HG02678 (cell line): ENCODE measurements at regions not wholly inside any gene's neighbourhood (a gene's known extent, or its start where the extent isn't known, plus 50 kb on each side); places are given as distances from the start of the nearest gene placed in this dataset.
A peak's percentile ranks its signal among the peaks of the same experiment; 100 is the strongest.
"Not testable (repeated sequence)": the region's sequence is repeated elsewhere in the genome, so short reads cannot be mapped to it uniquely, and the experiment has no call there.

Experiments
- ATAC-seq: cut with Tn5 transposase; IDR thresholded peaks from one replicate; pipeline ENCODE4 v1.9.1; 2021; ENCODE audit warnings: mild to moderate bottlenecking, moderate library complexity; ENCODE audit not compliant: unreplicated experiment

DNA sequence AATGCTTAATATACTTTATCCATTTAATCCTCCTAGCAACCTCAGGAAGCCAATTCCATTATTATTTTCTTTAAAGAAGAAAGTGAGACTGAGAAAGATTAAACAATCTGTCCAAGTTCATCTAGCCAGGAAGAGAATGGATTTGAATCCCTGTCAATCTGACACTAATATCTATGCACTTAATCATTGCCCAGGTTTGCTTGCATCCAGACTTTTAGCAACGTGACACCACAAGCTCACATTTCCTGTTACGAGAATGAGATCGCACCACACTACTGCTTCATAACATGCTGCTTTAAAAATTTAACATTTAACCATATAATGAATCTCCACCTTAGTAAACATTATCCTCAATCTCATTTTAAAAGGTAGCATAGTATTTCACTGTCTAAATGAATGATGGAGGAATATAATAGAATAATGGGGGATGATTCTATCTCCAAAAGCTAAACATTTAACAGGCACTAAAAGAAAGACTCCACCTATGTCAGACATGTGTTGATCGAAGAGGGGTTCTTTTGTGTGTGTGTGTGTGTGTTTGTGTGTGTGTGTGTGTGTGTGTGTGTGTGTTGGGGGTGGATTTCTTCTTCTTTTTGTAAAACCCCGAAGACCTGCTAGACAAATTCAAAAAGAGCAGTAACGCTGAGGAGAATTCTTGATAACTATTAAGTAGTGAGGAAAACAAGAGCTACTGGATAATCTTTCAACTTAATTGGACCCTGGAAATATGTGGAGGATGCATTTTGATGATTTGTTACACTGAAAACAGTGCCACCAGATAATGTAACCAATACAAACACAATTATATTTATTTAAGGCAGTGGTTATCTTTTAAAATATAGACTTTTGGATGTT, 138.7 kb upstream of the NR3C1 start:
- ATAC-seq: no peak

DNA sequence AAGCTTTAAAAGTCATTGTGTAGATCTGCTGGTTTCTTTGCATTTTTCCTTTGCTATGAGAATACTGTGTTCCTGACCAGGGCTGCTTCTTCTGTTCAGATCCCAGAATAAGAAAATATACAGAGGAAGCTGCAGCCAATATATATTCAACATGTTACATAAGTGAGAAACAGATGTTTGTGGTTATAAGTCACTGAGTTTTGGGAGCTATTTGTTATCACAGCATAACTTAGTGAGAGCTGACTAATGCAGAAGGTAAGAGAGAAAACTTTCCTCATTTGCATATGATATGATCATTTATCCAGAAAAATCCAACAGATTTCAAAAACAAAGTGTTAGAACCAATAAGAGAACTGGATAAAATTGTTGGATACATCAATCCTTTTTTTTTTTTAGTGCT, 136.3 kb upstream of the NR3C1 start:
- no peak for ATAC-seq

DNA sequence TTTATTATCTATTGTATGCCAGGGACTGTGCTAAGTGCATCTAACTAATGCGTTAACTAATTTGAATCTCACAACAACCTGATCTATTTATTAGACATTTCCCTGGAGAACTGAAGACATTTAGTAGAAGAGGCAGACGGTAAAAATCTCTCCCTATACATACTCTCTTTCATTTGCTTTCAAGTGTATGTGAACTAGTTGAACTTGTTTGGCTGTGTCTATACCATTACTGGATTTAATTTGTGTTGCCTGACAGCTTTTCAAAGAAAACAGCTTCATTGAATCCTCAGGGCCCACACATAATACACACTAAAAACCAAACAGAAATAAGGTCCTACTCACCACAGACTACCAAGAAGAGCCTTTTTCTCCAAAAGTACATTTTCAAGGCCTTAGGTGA, 133.6 kb upstream of the NR3C1 start:
- no peak for ATAC-seq

DNA sequence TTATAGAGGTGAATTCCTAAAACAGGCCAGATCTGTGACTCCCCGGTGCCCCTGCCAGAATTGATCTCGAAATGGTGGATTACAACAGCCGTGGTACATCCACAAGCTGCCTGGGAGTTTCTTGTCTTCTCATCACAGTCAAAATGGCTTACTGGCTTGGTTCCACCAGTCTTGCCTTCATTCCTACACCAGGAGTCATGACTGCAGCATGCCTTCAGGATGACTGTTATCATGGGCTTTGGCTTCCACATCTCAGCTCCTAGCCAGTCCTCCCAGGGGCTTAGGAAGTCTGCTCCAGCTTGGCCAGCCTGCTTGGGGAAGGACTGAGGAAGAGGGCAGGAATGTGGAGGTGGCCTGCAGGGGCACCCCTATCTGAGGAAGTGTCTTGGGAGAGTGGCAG, 132.9 kb upstream of the NR3C1 start:
- no peak for ATAC-seq

DNA sequence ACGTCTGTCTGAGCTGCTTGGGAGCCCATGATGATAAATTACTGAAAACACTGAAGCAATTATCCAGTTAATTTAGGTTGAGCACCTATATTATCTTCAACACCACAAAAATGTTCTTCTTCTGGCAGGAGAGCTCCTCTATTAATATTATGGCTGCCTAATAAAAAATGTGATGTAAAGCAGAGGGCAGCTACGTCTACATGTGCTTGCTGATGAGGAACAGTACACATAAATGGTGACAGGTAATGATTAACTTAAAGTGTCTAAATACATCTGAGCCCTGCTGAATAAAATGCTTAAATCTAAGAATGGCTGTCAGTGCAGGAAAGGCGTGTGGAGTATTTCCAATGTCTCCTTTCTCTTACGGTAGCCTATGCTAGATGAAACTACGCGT, 131.3 kb upstream of the NR3C1 start:
- no peak for ATAC-seq

DNA sequence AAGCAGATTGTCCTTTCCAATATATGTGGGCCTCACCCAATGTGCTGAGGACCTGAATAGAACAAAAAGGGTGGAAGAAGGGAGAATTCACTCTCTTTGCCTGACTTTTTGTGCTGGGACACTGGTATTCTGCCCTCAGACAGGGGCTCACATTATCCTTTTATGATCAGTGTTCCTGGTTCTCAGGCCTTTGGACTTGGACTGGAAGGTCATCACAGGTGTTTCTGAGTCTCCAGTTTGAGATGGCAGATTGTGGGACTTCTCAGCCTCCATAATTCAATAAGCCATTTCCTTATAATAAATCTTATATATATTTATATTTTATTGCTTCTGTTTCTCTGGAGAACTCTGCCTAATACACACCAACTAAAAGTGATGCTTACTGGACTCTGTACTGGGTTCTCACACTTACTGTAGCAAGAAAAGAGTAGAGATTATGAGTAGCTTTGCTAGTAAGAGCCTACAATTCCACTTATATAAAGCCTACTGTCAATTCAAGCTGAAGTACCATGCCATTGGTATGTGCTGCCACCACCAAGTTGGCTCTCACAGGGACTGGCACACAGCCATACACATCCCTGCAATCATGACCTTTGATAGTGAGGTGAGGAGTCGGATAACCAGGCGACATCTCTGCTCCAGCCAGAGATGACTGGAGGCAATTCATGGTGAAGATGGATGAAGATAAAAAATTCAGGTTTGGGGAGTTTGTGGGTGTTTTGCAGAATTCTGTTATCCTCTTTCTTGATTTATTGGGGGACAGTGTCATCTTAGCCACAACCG, 130.7 kb upstream of the NR3C1 start:
- ATAC-seq: no peak

DNA sequence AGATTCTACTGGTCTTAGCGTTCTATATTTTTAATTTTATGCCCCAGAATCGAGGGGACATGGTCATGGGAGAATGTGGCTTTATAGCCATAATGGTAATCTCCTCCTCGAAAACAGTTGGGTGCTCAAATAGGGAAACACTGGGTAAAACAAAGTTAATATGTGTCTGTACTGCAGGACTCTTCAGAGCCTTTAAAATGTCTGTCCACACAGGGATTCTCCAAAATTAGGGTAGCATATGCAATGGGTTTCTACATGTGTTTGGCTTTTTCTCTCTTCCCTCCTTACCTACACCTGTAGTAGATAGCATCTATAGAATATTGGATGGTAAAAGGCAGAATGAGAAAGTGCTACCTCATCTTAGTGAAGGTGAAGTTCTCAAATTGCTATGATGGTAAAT, 130.0 kb upstream of the NR3C1 start:
- no peak for ATAC-seq

DNA sequence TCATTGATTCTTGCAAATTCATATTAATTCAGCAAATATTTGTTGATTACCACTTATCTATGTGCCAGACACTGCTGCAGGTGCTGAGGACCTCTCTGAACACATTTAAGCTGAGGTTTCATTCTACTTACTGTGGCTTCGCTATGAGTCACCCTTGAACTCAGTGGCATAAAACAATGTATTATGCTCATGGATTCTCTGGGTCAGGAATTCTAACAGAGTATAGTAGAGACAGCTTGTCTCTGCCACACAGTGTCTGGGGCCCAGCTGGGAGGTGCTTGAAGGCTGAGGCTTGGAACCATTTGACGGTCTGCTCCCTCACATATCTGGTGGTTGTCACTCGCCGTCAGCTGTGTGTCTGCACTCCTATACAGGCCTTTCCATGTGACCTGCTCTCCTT, 124.3 kb upstream of the NR3C1 start:
- no peak for ATAC-seq

DNA sequence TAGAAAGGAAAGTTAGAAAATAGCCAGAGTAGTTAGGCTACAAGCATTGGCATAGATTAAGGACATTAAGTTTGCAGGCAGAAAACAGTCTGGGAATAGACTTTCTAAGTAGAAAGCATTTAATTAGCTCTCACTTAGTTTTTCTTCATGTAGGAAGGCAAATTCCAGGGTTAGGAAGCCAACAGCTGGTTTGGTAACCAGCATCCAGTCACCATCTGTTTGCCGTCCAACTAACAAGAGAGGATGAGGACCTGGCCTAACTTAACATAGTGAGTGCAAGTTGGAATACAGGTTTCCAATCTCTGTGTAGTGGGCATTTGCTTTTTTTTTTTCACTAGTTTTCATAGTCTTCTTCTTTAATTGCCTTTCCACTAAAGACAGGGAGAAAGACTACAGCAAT, 121.7 kb upstream of the NR3C1 start:
- ATAC-seq: no peak

DNA sequence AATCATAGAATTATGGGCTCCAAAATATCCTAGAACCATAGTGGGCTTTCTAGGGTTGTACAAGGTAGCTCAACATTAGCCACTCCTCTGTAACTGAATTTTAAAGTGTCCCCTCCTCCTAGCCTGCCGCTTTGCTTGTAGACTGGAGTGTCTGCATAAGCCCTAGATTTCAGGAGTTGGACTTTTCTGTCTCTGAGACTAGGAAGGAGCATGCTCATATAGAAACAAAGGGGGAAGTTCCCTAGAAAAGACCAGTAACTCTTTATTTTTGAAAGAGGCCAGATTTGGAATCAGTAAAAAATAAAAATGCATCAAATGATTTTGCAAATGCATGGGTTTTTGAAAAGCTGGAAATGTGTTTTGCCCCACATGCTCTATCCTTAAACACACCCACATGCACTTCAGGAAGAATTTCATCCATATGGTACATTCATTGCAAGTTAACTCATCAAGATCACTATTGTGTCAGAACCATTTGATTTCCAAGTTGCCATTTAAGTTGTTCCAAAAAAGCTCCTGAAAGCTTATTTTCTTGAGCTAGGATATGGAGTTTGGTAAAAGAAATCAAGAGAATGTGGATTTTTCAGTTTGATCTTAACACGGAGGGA, 121.0 kb upstream of the NR3C1 start:
- ATAC-seq: no peak

DNA sequence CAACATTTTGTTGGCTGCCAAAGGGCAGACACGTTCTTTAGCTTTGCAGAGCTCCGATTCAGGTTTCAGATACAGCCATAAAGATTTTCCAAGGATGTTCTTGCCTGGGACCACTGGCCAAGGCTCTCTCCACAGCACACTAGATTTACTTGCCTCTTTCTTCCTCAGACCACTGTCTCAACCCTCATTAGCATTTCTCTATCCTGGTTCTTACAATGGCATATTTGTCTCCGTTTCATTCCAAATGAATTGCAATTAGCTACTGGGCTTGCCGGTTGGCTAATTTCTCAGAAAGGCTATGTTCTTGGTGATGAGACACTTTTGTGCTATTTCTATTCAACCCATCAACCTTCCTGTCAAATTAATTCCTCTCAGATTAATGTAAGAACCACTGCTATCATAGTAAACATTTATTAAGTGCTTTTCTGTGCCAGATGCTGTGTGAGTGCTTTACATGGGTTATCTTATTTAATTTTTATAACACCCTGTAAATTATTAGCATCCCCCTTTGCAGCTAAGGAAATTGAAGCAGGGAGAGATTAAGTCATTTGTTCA, 118.4 kb upstream of the NR3C1 start:
- no peak for ATAC-seq

DNA sequence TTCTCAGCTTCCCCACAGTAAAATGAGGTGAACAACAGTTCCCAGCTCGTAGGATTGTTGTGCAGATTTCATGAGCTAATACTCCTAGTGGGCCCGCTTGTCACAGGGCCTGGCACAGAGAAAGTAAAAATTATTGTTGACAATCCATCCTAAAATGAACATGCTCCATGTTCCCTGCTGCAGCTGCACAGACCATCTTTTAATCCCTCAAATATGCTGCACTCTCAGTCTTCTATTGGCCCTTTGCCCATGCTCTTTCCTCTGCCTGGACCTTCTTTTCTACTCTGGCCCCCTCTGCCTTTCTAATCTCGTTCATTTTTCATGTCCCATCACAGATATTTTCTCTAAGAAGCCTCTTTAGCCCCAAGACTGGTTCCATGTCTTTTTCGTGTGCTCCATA, 117.7 kb upstream of the NR3C1 start:
- no peak for ATAC-seq

DNA sequence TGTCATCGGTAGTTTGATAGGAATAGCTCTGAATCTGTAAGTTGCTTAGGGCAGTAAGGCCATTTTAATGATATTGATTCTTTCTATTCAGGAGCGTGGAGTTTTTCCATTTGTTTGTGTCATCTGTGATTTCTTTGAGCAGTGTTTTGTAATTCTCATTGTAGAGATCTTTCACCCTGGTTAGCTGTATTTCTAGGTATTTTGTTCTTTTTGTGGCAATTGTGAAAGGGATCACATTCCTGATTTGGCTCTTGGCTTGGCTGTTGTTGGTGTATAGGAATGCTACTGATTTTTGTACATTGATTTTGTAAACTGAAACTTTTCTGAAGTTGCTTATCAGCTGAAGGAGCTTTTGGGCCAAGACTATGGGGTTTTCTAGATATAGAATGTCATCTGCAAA, 115.7 kb upstream of the NR3C1 start:
- not testable (repeated sequence) for ATAC-seq

DNA sequence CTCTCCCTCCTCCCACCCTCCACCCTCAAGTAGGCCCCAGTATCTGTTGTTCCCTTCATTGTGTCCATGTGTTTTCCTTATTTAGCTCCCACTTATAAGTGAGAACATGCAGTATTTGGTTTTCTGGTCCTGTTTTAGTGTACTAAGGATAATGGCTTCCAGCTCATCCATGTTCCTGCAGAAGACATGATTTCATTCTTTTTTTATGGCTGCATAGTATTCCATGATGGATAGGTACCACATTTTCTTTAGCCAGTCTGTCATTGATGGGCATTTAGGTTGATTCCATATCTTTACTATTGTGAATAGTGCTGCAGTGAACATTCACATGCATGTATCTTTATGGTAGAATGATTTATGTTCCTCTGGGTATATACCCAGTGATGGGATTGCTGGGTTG, 114.3 kb upstream of the NR3C1 start:
- ATAC-seq: not testable (repeated sequence)

DNA sequence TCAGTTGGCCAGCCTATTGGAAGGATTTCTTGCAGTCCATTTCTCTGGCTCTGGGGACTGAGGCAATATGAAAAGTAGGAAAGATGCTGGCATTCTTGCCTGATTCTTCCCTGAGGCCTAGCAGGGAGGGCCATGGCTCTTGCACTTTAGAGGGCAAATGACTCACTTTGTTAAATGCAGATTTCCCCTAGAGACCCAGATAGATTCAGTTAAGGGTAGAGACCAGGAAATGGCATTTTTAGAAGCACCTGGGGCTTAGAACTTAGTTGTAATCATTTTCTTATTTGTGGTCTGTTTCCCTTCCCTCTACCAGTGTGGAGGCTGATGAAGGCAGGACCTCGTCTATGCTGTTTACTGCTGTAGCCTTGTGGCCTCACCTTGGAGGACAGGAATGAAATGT, 112.8 kb upstream of the NR3C1 start:
- ATAC-seq: peak; percentile 59

DNA sequence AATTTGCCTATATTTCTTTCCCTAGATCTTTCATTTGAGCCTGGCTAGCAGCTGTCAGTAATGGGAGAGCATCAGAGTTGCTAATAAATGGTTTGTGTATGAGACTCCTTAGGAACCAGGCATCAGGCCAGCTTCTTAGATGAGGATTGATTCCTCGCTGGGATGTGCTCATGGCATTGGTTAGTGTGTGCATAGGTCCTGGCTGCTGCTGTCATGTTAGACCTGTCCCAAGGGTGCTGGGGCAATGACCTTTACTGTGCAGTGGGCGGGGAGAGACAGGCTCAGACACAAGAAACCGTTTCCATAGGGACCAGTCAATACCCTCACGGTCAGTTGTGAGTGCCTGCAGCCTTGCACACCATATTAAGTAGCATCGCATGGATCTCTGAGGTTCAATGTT, 112.3 kb upstream of the NR3C1 start:
- ATAC-seq: no peak

DNA sequence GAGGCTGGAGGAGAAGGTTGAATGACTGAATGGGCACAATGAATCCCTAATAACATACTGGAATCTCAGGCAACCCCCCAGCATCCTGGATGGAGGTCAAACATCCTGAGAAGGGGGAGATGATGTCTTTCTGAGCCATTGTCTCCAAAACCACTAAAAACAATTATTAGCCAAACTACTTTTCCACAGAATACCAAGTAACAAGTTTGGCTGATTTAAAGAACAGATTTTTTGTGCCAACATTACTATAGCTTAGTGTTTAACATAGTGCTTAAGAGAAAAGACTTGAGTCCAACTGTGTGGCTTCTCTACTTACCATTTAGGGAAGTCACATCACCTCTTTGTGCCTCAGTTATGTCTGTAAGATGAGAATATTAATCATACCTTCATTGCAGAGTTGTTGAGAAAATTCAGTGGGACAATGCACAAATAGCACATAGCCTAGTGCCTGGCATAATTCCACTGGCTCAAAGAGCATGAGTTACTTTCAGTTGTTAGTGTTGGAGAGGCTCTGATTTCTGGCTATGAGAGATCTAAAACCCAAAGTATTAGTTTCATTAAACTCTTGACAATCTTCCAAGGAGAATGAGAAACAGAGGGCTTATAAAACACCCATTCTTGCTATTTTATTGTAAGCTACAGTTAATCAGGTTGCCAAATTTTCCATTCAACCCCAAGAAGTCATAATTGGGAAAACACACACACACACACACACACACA, 111.3 kb upstream of the NR3C1 start:
- ATAC-seq: no peak

DNA sequence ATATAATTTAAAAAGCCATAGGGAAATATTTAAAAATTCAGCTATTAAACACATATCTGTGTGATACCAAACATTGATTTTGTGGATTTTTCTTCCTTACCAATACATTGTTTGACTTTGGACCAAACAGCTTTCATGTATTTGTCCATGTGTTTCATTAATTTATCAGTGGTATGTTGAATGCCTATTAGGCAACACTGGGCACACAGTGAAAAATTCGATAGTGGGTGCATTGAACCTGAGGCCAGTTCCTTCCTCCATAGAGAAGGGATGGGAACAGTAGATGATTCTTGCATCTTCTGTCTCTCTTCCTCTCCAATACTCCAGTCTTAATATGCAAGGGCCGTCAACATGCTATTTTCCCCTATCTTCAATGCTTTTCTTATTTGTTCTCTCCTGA, 110.2 kb upstream of the NR3C1 start:
- ATAC-seq: no peak

DNA sequence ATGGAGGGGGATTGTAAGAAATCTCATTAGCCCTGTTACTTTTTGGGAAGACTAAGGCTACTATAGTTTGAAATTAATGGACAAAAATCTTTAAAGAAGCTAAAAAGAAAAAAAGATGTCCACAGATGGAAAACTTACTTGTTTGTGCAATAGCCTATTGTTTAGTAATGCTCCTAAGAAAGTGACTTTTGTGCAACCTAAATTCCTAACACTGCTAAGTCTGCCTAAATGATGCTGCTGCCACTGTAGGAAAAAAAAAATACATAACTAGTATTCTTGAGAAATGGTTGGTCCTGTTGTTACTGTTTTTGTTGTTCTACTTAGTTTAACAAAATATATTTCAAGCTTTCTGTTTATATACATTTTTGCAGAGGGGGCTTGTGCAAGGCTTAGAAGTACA, 108.2 kb upstream of the NR3C1 start:
- no peak for ATAC-seq

DNA sequence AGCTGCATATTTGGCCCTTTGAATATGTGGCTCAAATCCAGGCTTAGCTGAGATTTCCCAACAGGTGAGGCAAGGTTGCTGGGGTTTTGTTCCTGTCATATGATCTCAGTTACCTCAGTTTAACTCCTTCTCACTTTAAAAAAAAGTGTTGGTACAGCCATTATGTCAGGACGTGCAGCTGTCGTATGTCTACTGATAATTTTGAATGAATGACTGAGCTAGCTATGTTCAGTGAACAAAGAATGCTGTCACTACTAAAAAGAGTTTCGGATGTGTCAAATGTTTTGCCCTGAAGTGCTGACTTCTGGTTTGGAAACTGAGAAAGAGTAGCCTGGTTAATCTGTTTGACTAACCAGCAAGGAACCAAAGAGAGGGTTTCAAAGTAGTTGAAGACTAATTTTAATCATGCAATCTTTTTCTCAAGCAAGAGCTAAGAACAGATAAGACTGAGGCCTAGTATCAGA, 106.3 kb upstream of the NR3C1 start:
- ATAC-seq: peak; percentile 92
